Suprapubic skin (tissue), 4 donors: ENCODE measurements at regions not wholly inside any gene's neighbourhood (a gene's known extent, or its start where the extent isn't known, plus 50 kb on each side); places are given as distances from the start of the nearest gene placed in this dataset.

Experiments
- DNase-seq, 2 donors: peaks; one replicate each; pipeline ENCODE4 v3.0.0-alpha.2; 2019; ENCODE audit warnings: low spot score in 2 of 2
- H3K27ac ChIP-seq: fragments of 200-600 bp; sonication (generic); one replicate; pipeline ENCODE4 v1.5.1; 2019
- H3K27me3 ChIP-seq: fragments of 200-600 bp; sonication (generic); one replicate; pipeline ENCODE4 v1.5.1; 2019
- H3K36me3 ChIP-seq: fragments of 200-600 bp; sonication (generic); one replicate; pipeline ENCODE4 v1.5.1; 2019
- H3K4me1 ChIP-seq: fragments of 200-600 bp; sonication (generic); one replicate; pipeline ENCODE4 v1.5.1; 2019
- H3K4me3 ChIP-seq: fragments of 200-600 bp; sonication (generic); one replicate; pipeline ENCODE4 v1.5.1; 2019; ENCODE audit warnings: mild to moderate bottlenecking
- H3K9me3 ChIP-seq: fragments of 200-600 bp; sonication (generic); one replicate; pipeline ENCODE4 v1.5.1; 2019
- EP300 ChIP-seq: sonication (generic); formaldehyde crosslinking; IDR thresholded peaks from one replicate; pipeline ENCODE4 v1.6.1; 2017; ENCODE audit warnings: antibody characterized with exemption
- POLR2A ChIP-seq, 2 donors: fragments of 450-650 bp; IDR thresholded peaks; one replicate each; pipeline ENCODE4 v1.6.1; 2017; ENCODE audit warnings: antibody characterized with exemption in 2 of 2, mild to moderate bottlenecking in 2 of 2, moderate library complexity in 2 of 2
- POLR2AphosphoS5 ChIP-seq, 3 donors: sonication (generic); formaldehyde crosslinking; IDR thresholded peaks; one replicate each; pipeline ENCODE4 v1.6.1; 2017; ENCODE audit warnings: antibody characterized with exemption in 3 of 3
- WGBS: methylation state at CpG from one replicate; pipeline ENCODE4 v1.1.5; 2018; 5-methylcytosine and 5-hydroxymethylcytosine counted together
- TF ChIP-seq, protein P1 (sequence below), 2 donors: fragments of 200-600 bp in 1 of 2; fragments of 450-650 bp in 1 of 2; sonication (generic) in 1 of 2; IDR thresholded peaks; one replicate each; pipeline ENCODE4 v1.5.1; 2016 to 2019; ENCODE audit warnings: antibody characterized with exemption in 2 of 2, mild to moderate bottlenecking in 1 of 2, moderate library complexity in 1 of 2

- TF ChIP-seq EP300 (no peak), POLR2AphosphoS5 (IDR thresholded peaks at IDR 0.05) (no peak), POLR2A (IDR thresholded peaks at IDR 0.05) (no peak)
- TF ChIP-seq, protein P1, sequence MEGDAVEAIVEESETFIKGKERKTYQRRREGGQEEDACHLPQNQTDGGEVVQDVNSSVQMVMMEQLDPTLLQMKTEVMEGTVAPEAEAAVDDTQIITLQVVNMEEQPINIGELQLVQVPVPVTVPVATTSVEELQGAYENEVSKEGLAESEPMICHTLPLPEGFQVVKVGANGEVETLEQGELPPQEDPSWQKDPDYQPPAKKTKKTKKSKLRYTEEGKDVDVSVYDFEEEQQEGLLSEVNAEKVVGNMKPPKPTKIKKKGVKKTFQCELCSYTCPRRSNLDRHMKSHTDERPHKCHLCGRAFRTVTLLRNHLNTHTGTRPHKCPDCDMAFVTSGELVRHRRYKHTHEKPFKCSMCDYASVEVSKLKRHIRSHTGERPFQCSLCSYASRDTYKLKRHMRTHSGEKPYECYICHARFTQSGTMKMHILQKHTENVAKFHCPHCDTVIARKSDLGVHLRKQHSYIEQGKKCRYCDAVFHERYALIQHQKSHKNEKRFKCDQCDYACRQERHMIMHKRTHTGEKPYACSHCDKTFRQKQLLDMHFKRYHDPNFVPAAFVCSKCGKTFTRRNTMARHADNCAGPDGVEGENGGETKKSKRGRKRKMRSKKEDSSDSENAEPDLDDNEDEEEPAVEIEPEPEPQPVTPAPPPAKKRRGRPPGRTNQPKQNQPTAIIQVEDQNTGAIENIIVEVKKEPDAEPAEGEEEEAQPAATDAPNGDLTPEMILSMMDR (IDR thresholded peaks at IDR 0.05) = no peak
- Histone ChIP-seq H3K4me3 (no peak overlapping the region), H3K4me1 (no peaks in the 10 kb centered on the region), H3K9me3 (no peaks in the 10 kb centered on the region), H3K27me3 (no peaks in the 10 kb centered on the region), H3K27ac (no peak overlapping the region), H3K36me3 (no peaks in the 10 kb centered on the region)
- 83% methylated on average over 15 of the region's 15 CpGs for WGBS
- no peak for DNase-seq
Observed at GRCh38 chr12:61023231-61023630, 1237.0 kb upstream of the USP15 start.

DNA sequence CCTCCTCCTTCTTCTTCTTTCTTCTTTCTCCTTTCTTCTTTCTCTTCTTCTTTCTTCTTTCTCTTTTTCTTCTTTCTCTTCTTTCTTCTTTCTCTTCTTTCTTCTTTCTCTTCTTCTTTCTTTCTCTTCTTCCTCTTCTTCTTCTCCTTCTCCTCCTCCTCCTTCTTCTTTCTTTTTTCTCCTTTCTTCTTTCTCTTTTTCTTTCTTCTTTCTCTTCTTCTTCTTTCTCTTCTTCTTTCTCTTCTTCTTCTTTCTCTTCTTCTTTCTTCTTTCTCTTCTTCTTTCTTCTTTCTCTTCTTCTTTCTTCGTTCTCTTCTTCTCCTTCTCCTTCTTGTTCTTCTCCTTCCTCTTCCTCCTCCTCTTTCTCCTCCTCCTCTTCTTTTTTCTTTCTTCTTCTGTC lies 1230.7 kb upstream of the USP15 start:
- no peak overlapping the region for H3K27ac ChIP-seq
- 63% methylated on average over 1 of the region's 1 CpG for WGBS
- H3K4me1 ChIP-seq = no peaks in the 10 kb centered on the region
- H3K36me3 ChIP-seq = no peaks in the 10 kb centered on the region
- H3K9me3 ChIP-seq = peaks cover 3% of the 10 kb centered on the region
- TF ChIP-seq POLR2A (IDR thresholded peaks at IDR 0.05) = no peak
- no peak for TF ChIP-seq EP300
- no peak for TF ChIP-seq POLR2AphosphoS5 (IDR thresholded peaks at IDR 0.05)
- TF ChIP-seq, protein P1 (IDR thresholded peaks at IDR 0.05) = no peak
- DNase-seq = no peak
- H3K4me3 ChIP-seq = no peak overlapping the region
- H3K27me3 ChIP-seq = no peaks in the 10 kb centered on the region

DNA sequence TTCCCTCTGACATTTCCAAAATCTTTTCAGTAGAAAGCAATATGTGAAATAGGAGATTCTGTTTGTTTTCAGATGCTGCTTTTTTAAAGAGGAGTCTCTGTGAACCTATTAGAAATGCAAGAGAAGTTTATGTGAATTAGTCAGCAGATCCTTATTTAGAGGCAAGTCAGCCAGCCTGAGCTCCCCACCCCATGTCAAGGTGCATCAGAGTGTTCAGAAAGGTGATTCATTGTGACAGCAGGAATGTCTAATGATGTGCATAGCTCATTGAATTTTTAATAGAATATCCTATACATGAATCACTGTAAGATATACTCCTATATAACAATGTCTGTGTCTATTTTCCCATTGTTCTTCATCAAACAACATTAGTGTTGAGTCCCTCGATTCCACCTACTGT lies 1222.4 kb upstream of the USP15 start:
- TF ChIP-seq EP300 (no peak), POLR2A (IDR thresholded peaks at IDR 0.05) (no peak), POLR2AphosphoS5 (IDR thresholded peaks at IDR 0.05) (no peak)
- TF ChIP-seq, protein P1 (IDR thresholded peaks at IDR 0.05) = no peak
- no peak overlapping the region for H3K27ac ChIP-seq
- H3K27me3 ChIP-seq = no peaks in the 10 kb centered on the region
- H3K36me3 ChIP-seq = no peaks in the 10 kb centered on the region
- no peak overlapping the region for H3K4me3 ChIP-seq
- H3K4me1 ChIP-seq = no peaks in the 10 kb centered on the region
- WGBS = 78% methylated on average over 1 of the region's 1 CpG
- no peak for DNase-seq
- no peaks in the 10 kb centered on the region for H3K9me3 ChIP-seq

GRCh38 chr12:61043838-61044237 lies 1216.4 kb upstream of the USP15 start:
- no peak for DNase-seq
- no peaks in the 10 kb centered on the region for H3K36me3 ChIP-seq
- H3K4me3 ChIP-seq = no peak overlapping the region
- no peak for TF ChIP-seq POLR2A (IDR thresholded peaks at IDR 0.05)
- WGBS = 62% methylated on average over 3 of the region's 3 CpGs
- no peaks in the 10 kb centered on the region for H3K4me1 ChIP-seq
- no peaks in the 10 kb centered on the region for H3K27me3 ChIP-seq
- H3K27ac ChIP-seq = no peak overlapping the region
- no peaks in the 10 kb centered on the region for H3K9me3 ChIP-seq

DNA sequence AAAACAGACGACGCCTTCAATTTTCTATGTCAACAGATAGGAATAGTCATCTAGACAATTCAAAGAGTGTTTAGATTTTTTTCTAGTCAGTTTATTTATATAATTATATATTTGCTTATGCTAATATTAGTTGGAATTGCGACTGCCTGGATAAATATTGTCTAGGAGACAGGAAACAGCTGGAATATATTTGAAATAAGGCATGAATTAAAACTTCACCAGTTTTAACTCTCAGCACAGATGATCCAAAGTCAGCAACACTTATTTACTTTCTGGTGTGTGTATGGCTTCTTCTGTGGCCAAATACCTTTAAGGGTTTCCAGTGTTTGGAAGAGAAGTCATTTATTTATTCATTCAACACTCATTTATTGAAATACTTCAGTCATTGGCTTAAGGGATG lies 1215.4 kb upstream of the USP15 start:
- no peaks in the 10 kb centered on the region for H3K4me1 ChIP-seq
- TF ChIP-seq EP300 (no peak), POLR2AphosphoS5 (IDR thresholded peaks at IDR 0.05) (no peak), POLR2A (IDR thresholded peaks at IDR 0.05) (no peak)
- TF ChIP-seq, protein P1 (IDR thresholded peaks at IDR 0.05) = no peak
- H3K9me3 ChIP-seq = no peaks in the 10 kb centered on the region
- H3K36me3 ChIP-seq = no peaks in the 10 kb centered on the region
- 69% methylated on average over 3 of the region's 3 CpGs for WGBS
- no peak overlapping the region for H3K4me3 ChIP-seq
- H3K27ac ChIP-seq = no peak overlapping the region
- no peak for DNase-seq
- H3K27me3 ChIP-seq = no peaks in the 10 kb centered on the region
